Activated CD4-positive, alpha-beta memory T cell treated with anti-CD3 and anti-CD28 coated beads, Interleukin-2, amount 10 ng/mL, durations not matched to agents 7 days and 5 days (primary cell): ENCODE measurements at regions not wholly inside any gene's neighbourhood (a gene's known extent, or its start where the extent isn't known, plus 50 kb on each side); places are given as distances from the start of the nearest gene placed in this dataset.

Source experiments
- CTCF ChIA-PET: fragments of 350-600 bp; sonication (Branson Sonifier 250); formaldehyde crosslinking; loops from one replicate; lab custom pipeline; 2021; ENCODE audit warnings: antibody characterized with exemption, inconsistent platforms; lab: Charles Lee
- POLR2A ChIA-PET: fragments of 350-600 bp; sonication (Branson Sonifier 250); formaldehyde crosslinking; loops from one replicate; lab custom pipeline; 2021; ENCODE audit warnings: antibody characterized with exemption; lab: Charles Lee
- DNase-seq: peaks from one replicate; pipeline ENCODE4 v3.0.0-alpha.2; 2020
- H3K27ac Mint-ChIP-seq: one replicate; pipeline ENCODE4 v1.8.0; 2021; ENCODE audit warnings: mild to moderate bottlenecking, mixed read lengths
- H3K27me3 Mint-ChIP-seq: one replicate; pipeline ENCODE4 v1.8.0; 2021; ENCODE audit warnings: mixed read lengths
- H3K36me3 Mint-ChIP-seq: one replicate; pipeline ENCODE4 v1.8.0; 2021; ENCODE audit warnings: low read depth, mixed read lengths
- H3K4me1 Mint-ChIP-seq: one replicate; pipeline ENCODE4 v1.8.0; 2021; ENCODE audit warnings: mixed read lengths
- H3K4me3 Mint-ChIP-seq: one replicate; pipeline ENCODE4 v1.8.0; 2021; ENCODE audit warnings: mild to moderate bottlenecking, mixed read lengths
- H3K9me3 Mint-ChIP-seq: one replicate; pipeline ENCODE4 v1.8.0; 2021; ENCODE audit warnings: mixed read lengths

- ChIA-PET POLR2A (no interaction called here), CTCF (no interaction called here)
- H3K4me1 Mint-ChIP-seq, result no peaks in the 10 kb centered on the region
- DNase-seq, result no peak
- no peaks in the 10 kb centered on the region for H3K9me3 Mint-ChIP-seq
- H3K36me3 Mint-ChIP-seq, result no peaks in the 10 kb centered on the region
- H3K4me3 Mint-ChIP-seq, result no peak overlapping the region
- no peak overlapping the region for H3K27ac Mint-ChIP-seq
- peaks cover 37% of the 10 kb centered on the region for H3K27me3 Mint-ChIP-seq
Measured at GRCh38 chr17:36697903-36698530, 96.6 kb downstream of the MRM1 start.

- POLR2A ChIA-PET, result no interaction called here
- no peak for DNase-seq
- Mint-ChIP-seq H3K27ac (no peak overlapping the region), H3K4me1 (no peaks in the 10 kb centered on the region), H3K9me3 (no peaks in the 10 kb centered on the region), H3K4me3 (no peak overlapping the region), H3K36me3 (no peaks in the 10 kb centered on the region), H3K27me3 (peaks cover 54% of the 10 kb centered on the region)
- CTCF ChIA-PET, result no interaction called here
Measured at GRCh38 chr17:36701429-36702099, 100.2 kb downstream of the MRM1 start.

GRCh38 chr17:36702636-36703035 lies 101.3 kb downstream of the MRM1 start:
- Mint-ChIP-seq H3K9me3 (no peaks in the 10 kb centered on the region), H3K27me3 (peaks cover 54% of the 10 kb centered on the region), H3K4me1 (no peaks in the 10 kb centered on the region), H3K36me3 (no peaks in the 10 kb centered on the region), H3K4me3 (no peak overlapping the region), H3K27ac (no peak overlapping the region)
- DNase-seq, result no peak
- ChIA-PET CTCF (no interaction called here), POLR2A (no interaction called here)

GRCh38 chr17:36703860-36704266 lies 102.5 kb downstream of the MRM1 start:
- ChIA-PET CTCF (no interaction called here), POLR2A (no interaction called here)
- Mint-ChIP-seq H3K4me3 (no peak overlapping the region), H3K4me1 (no peaks in the 10 kb centered on the region), H3K27ac (no peak overlapping the region), H3K9me3 (no peaks in the 10 kb centered on the region), H3K27me3 (peaks cover 52% of the 10 kb centered on the region), H3K36me3 (no peaks in the 10 kb centered on the region)
- DNase-seq, result peak; percentile 61

- peaks cover 45% of the 10 kb centered on the region for H3K27me3 Mint-ChIP-seq
- H3K4me1 Mint-ChIP-seq, result no peaks in the 10 kb centered on the region
- POLR2A ChIA-PET, result no interaction called here
- H3K27ac Mint-ChIP-seq, result no peak overlapping the region
- H3K9me3 Mint-ChIP-seq, result no peaks in the 10 kb centered on the region
- H3K36me3 Mint-ChIP-seq, result no peaks in the 10 kb centered on the region
- CTCF ChIA-PET, result interaction anchor here (1.2 to 2.4 kb wide), 4 partner anchors 47 to 77 kb away, joined by 4 to 10 read pairs (median 5); no protein-coding TSS in a partner anchor
- no peak for DNase-seq
- H3K4me3 Mint-ChIP-seq, result no peak overlapping the region
Measured at GRCh38 chr17:36705283-36705795, 104.0 kb downstream of the MRM1 start.

- ChIA-PET POLR2A (interaction anchor here (1.1 kb wide), 1 partner anchor 77 kb away, joined by 3 read pairs; no protein-coding TSS in a partner anchor), CTCF (interaction anchor here (0.8 to 2.4 kb wide), 11 partner anchors 15 to 534 kb away, joined by 4 to 10 read pairs (median 5); no protein-coding TSS in a partner anchor)
- DNase-seq, result peak; percentile 67
- H3K4me3 Mint-ChIP-seq, result no peak overlapping the region
- no peaks in the 10 kb centered on the region for H3K4me1 Mint-ChIP-seq
- peaks cover 39% of the 10 kb centered on the region for H3K27me3 Mint-ChIP-seq
- no peaks in the 10 kb centered on the region for H3K36me3 Mint-ChIP-seq
- H3K27ac Mint-ChIP-seq, result no peak overlapping the region
- no peaks in the 10 kb centered on the region for H3K9me3 Mint-ChIP-seq
Measured at GRCh38 chr17:36705874-36706731, 104.7 kb downstream of the MRM1 start.

GRCh38 chr17:36707904-36708303 lies 106.5 kb downstream of the MRM1 start:
- H3K36me3 Mint-ChIP-seq, result no peaks in the 10 kb centered on the region
- DNase-seq, result no peak
- H3K4me3 Mint-ChIP-seq, result no peak overlapping the region
- no peaks in the 10 kb centered on the region for H3K4me1 Mint-ChIP-seq
- CTCF ChIA-PET, result interaction anchor here (1.3 to 2.4 kb wide), 3 partner anchors 15 to 80 kb away, joined by 3 to 10 read pairs (median 5); no protein-coding TSS in a partner anchor
- H3K27me3 Mint-ChIP-seq, result peaks cover 38% of the 10 kb centered on the region
- no peak overlapping the region for H3K27ac Mint-ChIP-seq
- no peaks in the 10 kb centered on the region for H3K9me3 Mint-ChIP-seq
- POLR2A ChIA-PET, result no interaction called here

- CTCF ChIA-PET, result interaction anchor here (0.7 kb wide), 1 partner anchor 1844 kb away, joined by 3 read pairs; no protein-coding TSS in a partner anchor
- H3K4me3 Mint-ChIP-seq, result no peak overlapping the region
- no peaks in the 10 kb centered on the region for H3K36me3 Mint-ChIP-seq
- H3K9me3 Mint-ChIP-seq, result no peaks in the 10 kb centered on the region
- H3K27me3 Mint-ChIP-seq, result peaks cover 13% of the 10 kb centered on the region
- H3K4me1 Mint-ChIP-seq, result no peaks in the 10 kb centered on the region
- no peak for DNase-seq
- H3K27ac Mint-ChIP-seq, result no peak overlapping the region
- POLR2A ChIA-PET, result no interaction called here
Measured at GRCh38 chr17:36714789-36715188, 113.4 kb downstream of the MRM1 start.

GRCh38 chr17:36715951-36716350 lies 114.6 kb downstream of the MRM1 start:
- no peaks in the 10 kb centered on the region for H3K9me3 Mint-ChIP-seq
- peaks cover 13% of the 10 kb centered on the region for H3K27me3 Mint-ChIP-seq
- H3K36me3 Mint-ChIP-seq, result no peaks in the 10 kb centered on the region
- peaks cover 3% of the 10 kb centered on the region for H3K4me1 Mint-ChIP-seq
- no peak overlapping the region for H3K27ac Mint-ChIP-seq
- ChIA-PET CTCF (interaction anchor here (1.8 kb wide), 1 partner anchor 113 kb away, joined by 4 read pairs; no protein-coding TSS in a partner anchor), POLR2A (no interaction called here)
- no peak for DNase-seq
- H3K4me3 Mint-ChIP-seq, result no peak overlapping the region

GRCh38 chr17:36717088-36717487 lies 115.7 kb downstream of the MRM1 start:
- Mint-ChIP-seq H3K36me3 (no peaks in the 10 kb centered on the region), H3K27ac (no peak overlapping the region), H3K9me3 (no peaks in the 10 kb centered on the region), H3K4me3 (no peak overlapping the region), H3K27me3 (peaks cover 8% of the 10 kb centered on the region), H3K4me1 (peaks cover 14% of the 10 kb centered on the region)
- DNase-seq, result no peak
- CTCF ChIA-PET, result interaction anchor here (1.8 kb wide), 1 partner anchor 115 kb away, joined by 4 read pairs; no protein-coding TSS in a partner anchor
- POLR2A ChIA-PET, result no interaction called here

GRCh38 chr17:36720131-36720530 lies 118.7 kb downstream of the MRM1 start:
- Mint-ChIP-seq H3K36me3 (no peaks in the 10 kb centered on the region), H3K4me1 (peaks cover 35% of the 10 kb centered on the region), H3K4me3 (no peak overlapping the region), H3K27ac (no peak overlapping the region), H3K27me3 (no peaks in the 10 kb centered on the region), H3K9me3 (no peaks in the 10 kb centered on the region)
- POLR2A ChIA-PET, result interaction anchor here (1.4 kb wide), 1 partner anchor 8 kb away, joined by 4 read pairs; no protein-coding TSS in a partner anchor
- no peak for DNase-seq
- CTCF ChIA-PET, result interaction anchor here (1.0 to 2.1 kb wide), 2 partner anchors 13 to 35 kb away, joined by 4 to 7 read pairs; no protein-coding TSS in a partner anchor

- no peaks in the 10 kb centered on the region for H3K36me3 Mint-ChIP-seq
- POLR2A ChIA-PET, result interaction anchor here (1.0 to 1.8 kb wide), 8 partner anchors 9 to 227 kb away, joined by 3 to 9 read pairs (median 5); partner anchors contain the start of genes AATF, GGNBP2 and MRM1
- H3K27me3 Mint-ChIP-seq, result peaks cover under 1% of the 10 kb centered on the region
- peak overlapping the region; percentile 73 for H3K4me3 Mint-ChIP-seq
- no peaks in the 10 kb centered on the region for H3K9me3 Mint-ChIP-seq
- peaks cover 45% of the 10 kb centered on the region for H3K4me1 Mint-ChIP-seq
- CTCF ChIA-PET, result interaction anchor here (0.9 to 2.1 kb wide), 4 partner anchors 9 to 120 kb away, joined by 3 to 7 read pairs (median 4); partner anchors contain the start of gene MRM1
- peak overlapping the region; percentile 94 for H3K27ac Mint-ChIP-seq
- no peak for DNase-seq
Measured at GRCh38 chr17:36721560-36722120, 120.3 kb downstream of the MRM1 start.
